ENCODE measurements at regions not wholly inside any gene's neighbourhood (a gene's known extent, or its start where the extent isn't known, plus 50 kb on each side); places are given as distances from the start of the nearest gene placed in this dataset.

- TF ChIP-seq, protein P1, sequence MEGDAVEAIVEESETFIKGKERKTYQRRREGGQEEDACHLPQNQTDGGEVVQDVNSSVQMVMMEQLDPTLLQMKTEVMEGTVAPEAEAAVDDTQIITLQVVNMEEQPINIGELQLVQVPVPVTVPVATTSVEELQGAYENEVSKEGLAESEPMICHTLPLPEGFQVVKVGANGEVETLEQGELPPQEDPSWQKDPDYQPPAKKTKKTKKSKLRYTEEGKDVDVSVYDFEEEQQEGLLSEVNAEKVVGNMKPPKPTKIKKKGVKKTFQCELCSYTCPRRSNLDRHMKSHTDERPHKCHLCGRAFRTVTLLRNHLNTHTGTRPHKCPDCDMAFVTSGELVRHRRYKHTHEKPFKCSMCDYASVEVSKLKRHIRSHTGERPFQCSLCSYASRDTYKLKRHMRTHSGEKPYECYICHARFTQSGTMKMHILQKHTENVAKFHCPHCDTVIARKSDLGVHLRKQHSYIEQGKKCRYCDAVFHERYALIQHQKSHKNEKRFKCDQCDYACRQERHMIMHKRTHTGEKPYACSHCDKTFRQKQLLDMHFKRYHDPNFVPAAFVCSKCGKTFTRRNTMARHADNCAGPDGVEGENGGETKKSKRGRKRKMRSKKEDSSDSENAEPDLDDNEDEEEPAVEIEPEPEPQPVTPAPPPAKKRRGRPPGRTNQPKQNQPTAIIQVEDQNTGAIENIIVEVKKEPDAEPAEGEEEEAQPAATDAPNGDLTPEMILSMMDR (IDR thresholded peaks at IDR 0.05): no peak
- peak in 1 of 2 donors; percentile 41 for TF ChIP-seq POLR2A (IDR thresholded peaks at IDR 0.05)
Measured at GRCh38 chr3:14289590-14290461, 111.2 kb downstream of the LSM3 start.
